HepG2 (cell line): ENCODE measurements at regions not wholly inside any gene's neighbourhood (a gene's known extent, or its start where the extent isn't known, plus 50 kb on each side); places are given as distances from the start of the nearest gene placed in this dataset.

Experiments used
- ATAC-seq: fragments of 200-7000 bp; cut with Tn5 transposase; 3 replicates; pipeline ENCODE4 v1.9.1; 2020; ENCODE audit warnings: mild to moderate bottlenecking, moderate library complexity
- BruUV-seq: library from RNA; stranded (reverse); fragments of 400-500 nt; replicated peaks from 2 replicates; lab custom pipeline; 2021; lab: Mats Ljungman, UMichigan
- CTCF ChIA-PET: fragments of 300-600 bp; formaldehyde crosslinking; extraction: SDS; loops from one replicate; lab custom pipeline; 2021; ENCODE audit warnings: low total read pairs, inconsistent platforms, low intra/inter-chr PET ratio; lab: Yijun Ruan, JAX
- POLR2A ChIA-PET: fragments of 350-600 bp; sonication (Branson Sonifier 250); formaldehyde crosslinking; loops from one replicate; lab custom pipeline; 2020; ENCODE audit warnings: antibody characterized with exemption, inconsistent platforms; lab: Yijun Ruan, JAX
- DNase-seq: peaks from one replicate; pipeline ENCODE4 v3.0.0-alpha.2; 2015; ENCODE audit warnings: low spot score
- FAIRE-seq: peaks from 3 replicates; lab custom pipeline; 2011; peaks lifted over from hg19 to GRCh38; lab: Jason Lieb, UNC
- H2AFZ ChIP-seq: one replicate; pipeline ENCODE4 v1.6.1; 2011; ENCODE audit warnings: low read length, inconsistent platforms
- H3K27ac ChIP-seq: fragments of 300-600 bp; 3 replicates; pipeline ENCODE4 v1.8.0; 2011; ENCODE audit warnings: mixed run types, mild to moderate bottlenecking, mixed read lengths, low read length, inconsistent platforms; ENCODE audit not compliant: insufficient read depth; ENCODE audit errors: extremely low read length
- H3K27me3 ChIP-seq, 2 experiments: fragments of 200-600 bp in 1 of 2; 2 replicates in 1 of 2; 3 replicates in 1 of 2; pipeline versions ENCODE4 v1.6.0 to v1.8.0; 2011; ENCODE audit warnings: low read length in 2 of 2, mild to moderate bottlenecking in 2 of 2, moderate library complexity in 2 of 2, inconsistent platforms in 1 of 2; ENCODE audit not compliant: insufficient read depth in 2 of 2, control insufficient read depth in 1 of 2
- H3K36me3 ChIP-seq, 2 experiments: fragments of 200-600 bp in 1 of 2; replicated peaks in 1 of 2; 2 replicates in 1 of 2; 3 replicates in 1 of 2; pipeline versions ENCODE4 v1.5.1 to v1.8.0; 2011; ENCODE audit warnings: low read length in 2 of 2, inconsistent platforms in 1 of 2; ENCODE audit not compliant: insufficient read depth in 2 of 2, control insufficient read depth in 1 of 2
- H3K4me1 ChIP-seq: 2 replicates; pipeline ENCODE4 v1.5.1; 2012; ENCODE audit warnings: low read length, inconsistent platforms; ENCODE audit not compliant: insufficient read depth
- H3K4me2 ChIP-seq: 2 replicates; pipeline ENCODE4 v1.6.0; 2011; ENCODE audit warnings: low read depth, low read length, inconsistent platforms
- H3K4me3 ChIP-seq, 3 experiments: fragments of 200-600 bp in 1 of 3; sonication (generic), shearing (Covaris generic) in 1 of 3; replicated peaks in 1 of 3; 2 replicates each; pipeline ENCODE4 v1.5.1; 2011 to 2016; ENCODE audit warnings: low read length in 3 of 3, inconsistent platforms in 2 of 3, low read depth in 2 of 3, mild to moderate bottlenecking in 2 of 3, control low read depth in 1 of 3, mixed read lengths in 1 of 3; ENCODE audit not compliant: insufficient read depth in 1 of 3
- H3K79me2 ChIP-seq: one replicate; pipeline ENCODE4 v1.6.1; 2011; ENCODE audit warnings: low read length, inconsistent platforms; ENCODE audit not compliant: insufficient read depth
- H3K9ac ChIP-seq: 2 replicates; pipeline ENCODE4 v1.6.0; 2011; ENCODE audit warnings: mild to moderate bottlenecking, low read depth, low read length, inconsistent platforms; ENCODE audit not compliant: insufficient read depth
- H3K9me3 ChIP-seq: 2 replicates; pipeline ENCODE4 v1.5.1; 2012; ENCODE audit warnings: mild to moderate bottlenecking, low read length
- H4K20me1 ChIP-seq: 2 replicates; pipeline ENCODE4 v1.6.0; 2011; ENCODE audit warnings: inconsistent platforms, mild to moderate bottlenecking, low read length, moderate library complexity; ENCODE audit not compliant: insufficient read depth
- HCFC1 ChIP-seq: fragments of 150-350 bp; IDR thresholded peaks from 2 replicates; pipeline ENCODE4 v1.6.1; 2014; ENCODE audit warnings: low read depth, low read length
- ZNF343 ChIP-seq: sonication (generic); formaldehyde crosslinking; IDR thresholded peaks from 2 replicates; pipeline ENCODE4 v1.4.0; 2020; ENCODE audit warnings: mild to moderate bottlenecking, missing genetic modification reagents
- ZNF891 ChIP-seq: sonication (generic); formaldehyde crosslinking; IDR thresholded peaks from 2 replicates; pipeline ENCODE4 v1.5.0; 2020; ENCODE audit warnings: mild to moderate bottlenecking, missing genetic modification reagents
- WGBS: methylation state at CpG from one replicate; pipeline ENCODE4 v1.1.6; 2017; ENCODE audit warnings: low lambda C conversion rate; 5-methylcytosine and 5-hydroxymethylcytosine counted together
- in situ Hi-C: cut with HindIII; loops from 2 replicates; pipeline ENCODE4 v1.10.0; 2017; ENCODE audit warnings: low pct_unique_long_range_greater_than_20kb; ENCODE audit not compliant: extremely low pct_ligation_motif_present
- intact Hi-C: fragments of 100-400 bp; cut with micrococcal nuclease; formaldehyde crosslinking; loops from one replicate; pipeline ENCODE4 v1.10.0; 2022; ENCODE audit not compliant: unreplicated experiment
- TF ChIP-seq, protein P1 (sequence below): sonication (generic); formaldehyde crosslinking; IDR thresholded peaks from 2 replicates; pipeline ENCODE4 v1.5.0; 2020; ENCODE audit warnings: missing genetic modification reagents
- TF ChIP-seq, protein P2 (sequence below): sonication (generic); formaldehyde crosslinking; IDR thresholded peaks from 2 replicates; pipeline ENCODE4 v1.9.0; 2021; ENCODE audit warnings: missing genetic modification reagents, borderline replicate concordance
- TF ChIP-seq, protein P3 (sequence below): IDR thresholded peaks from 2 replicates; pipeline ENCODE4 v1.6.1; 2016; ENCODE audit warnings: missing genetic modification reagents, missing compliant biosample characterization

DNA sequence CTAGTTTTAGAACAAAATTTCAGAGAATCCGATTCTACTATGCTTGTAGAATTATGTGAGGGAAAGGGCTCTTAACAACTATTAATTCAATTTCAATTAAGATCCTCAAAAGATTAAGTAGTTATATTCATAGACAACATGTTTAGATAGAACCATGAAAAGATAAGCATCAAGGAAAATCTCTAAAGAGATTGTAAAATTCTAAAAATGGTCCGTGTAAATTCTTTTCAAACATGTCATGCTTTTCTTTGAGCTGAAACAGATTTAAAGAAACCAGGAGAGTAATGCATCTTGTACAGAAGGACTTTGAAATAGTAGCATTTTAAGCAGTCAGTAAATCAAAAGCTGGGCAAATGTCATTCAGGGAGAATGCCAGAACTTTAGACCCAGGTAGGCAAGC lies 1080.6 kb upstream of the B3GALT2 start:
- H3K27ac ChIP-seq = no peak overlapping the region
- H3K4me2 ChIP-seq = no peak overlapping the region
- no peak overlapping the region for H3K9ac ChIP-seq
- TF ChIP-seq ZNF891 (CRISPR knock-in tag) (no peak), HCFC1 (no peak), ZNF343 (no peak)
- TF ChIP-seq, protein P1, sequence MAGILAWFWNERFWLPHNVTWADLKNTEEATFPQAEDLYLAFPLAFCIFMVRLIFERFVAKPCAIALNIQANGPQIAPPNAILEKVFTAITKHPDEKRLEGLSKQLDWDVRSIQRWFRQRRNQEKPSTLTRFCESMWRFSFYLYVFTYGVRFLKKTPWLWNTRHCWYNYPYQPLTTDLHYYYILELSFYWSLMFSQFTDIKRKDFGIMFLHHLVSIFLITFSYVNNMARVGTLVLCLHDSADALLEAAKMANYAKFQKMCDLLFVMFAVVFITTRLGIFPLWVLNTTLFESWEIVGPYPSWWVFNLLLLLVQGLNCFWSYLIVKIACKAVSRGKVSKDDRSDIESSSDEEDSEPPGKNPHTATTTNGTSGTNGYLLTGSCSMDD (CRISPR knock-in tag) = no peak
- TF ChIP-seq, protein P2, sequence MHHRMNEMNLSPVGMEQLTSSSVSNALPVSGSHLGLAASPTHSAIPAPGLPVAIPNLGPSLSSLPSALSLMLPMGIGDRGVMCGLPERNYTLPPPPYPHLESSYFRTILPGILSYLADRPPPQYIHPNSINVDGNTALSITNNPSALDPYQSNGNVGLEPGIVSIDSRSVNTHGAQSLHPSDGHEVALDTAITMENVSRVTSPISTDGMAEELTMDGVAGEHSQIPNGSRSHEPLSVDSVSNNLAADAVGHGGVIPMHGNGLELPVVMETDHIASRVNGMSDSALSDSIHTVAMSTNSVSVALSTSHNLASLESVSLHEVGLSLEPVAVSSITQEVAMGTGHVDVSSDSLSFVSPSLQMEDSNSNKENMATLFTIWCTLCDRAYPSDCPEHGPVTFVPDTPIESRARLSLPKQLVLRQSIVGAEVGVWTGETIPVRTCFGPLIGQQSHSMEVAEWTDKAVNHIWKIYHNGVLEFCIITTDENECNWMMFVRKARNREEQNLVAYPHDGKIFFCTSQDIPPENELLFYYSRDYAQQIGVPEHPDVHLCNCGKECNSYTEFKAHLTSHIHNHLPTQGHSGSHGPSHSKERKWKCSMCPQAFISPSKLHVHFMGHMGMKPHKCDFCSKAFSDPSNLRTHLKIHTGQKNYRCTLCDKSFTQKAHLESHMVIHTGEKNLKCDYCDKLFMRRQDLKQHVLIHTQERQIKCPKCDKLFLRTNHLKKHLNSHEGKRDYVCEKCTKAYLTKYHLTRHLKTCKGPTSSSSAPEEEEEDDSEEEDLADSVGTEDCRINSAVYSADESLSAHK = no peak
- TF ChIP-seq, protein P3, sequence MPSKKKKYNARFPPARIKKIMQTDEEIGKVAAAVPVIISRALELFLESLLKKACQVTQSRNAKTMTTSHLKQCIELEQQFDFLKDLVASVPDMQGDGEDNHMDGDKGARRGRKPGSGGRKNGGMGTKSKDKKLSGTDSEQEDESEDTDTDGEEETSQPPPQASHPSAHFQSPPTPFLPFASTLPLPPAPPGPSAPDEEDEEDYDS = no peak
- TF ChIP-seq, all 625 proteins: peak for 0
- ChIA-PET CTCF (no interaction called here), POLR2A (no interaction called here)
- Histone ChIP-seq H3K9me3 (no peaks in the 10 kb centered on the region; the same call in 1 of the 2 replicates), H4K20me1 (no peaks in the 10 kb centered on the region), H3K27me3 (no peaks in the 10 kb centered on the region), H3K4me3 (no peak overlapping the region), H3K4me1 (no peaks in the 10 kb centered on the region), H2AFZ (no peak overlapping the region), H3K36me3 (no peaks in the 10 kb centered on the region), H3K79me2 (no peaks in the 10 kb centered on the region)
- intact Hi-C loops (no loop called here), in situ Hi-C loops (no loop called here)
- DNase-seq = no peak
- BruUV-seq = no TSS peak
- WGBS = 0% methylated on average over 2 of the region's 2 CpGs
- ATAC-seq = no peak
- no peak for FAIRE-seq
